ENCODE measurements at regions not wholly inside any gene's neighbourhood (a gene's known extent, or its start where the extent isn't known, plus 50 kb on each side); places are given as distances from the start of the nearest gene placed in this dataset.

DNA sequence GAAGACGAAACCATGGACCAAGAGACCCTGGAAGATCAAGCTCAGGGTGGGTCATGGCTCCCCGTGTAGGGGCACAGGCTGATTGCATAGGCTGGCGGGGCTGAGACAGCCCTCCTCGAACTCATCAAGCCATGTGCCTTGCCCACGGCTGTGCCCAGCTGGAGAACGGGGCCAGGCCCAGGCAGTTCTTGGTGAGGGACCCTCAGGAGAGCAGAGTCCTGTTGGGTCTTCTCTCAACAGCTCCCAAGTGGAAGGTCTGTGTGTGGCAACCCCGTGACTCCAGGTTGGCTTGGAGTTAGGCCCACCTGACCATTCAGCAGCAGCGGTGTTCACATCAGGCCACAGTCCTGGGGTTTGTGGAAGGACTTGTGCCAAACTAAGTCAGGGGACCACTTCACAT is 276.5 kb downstream of the QKI start:
- TF ChIP-seq, protein P1, sequence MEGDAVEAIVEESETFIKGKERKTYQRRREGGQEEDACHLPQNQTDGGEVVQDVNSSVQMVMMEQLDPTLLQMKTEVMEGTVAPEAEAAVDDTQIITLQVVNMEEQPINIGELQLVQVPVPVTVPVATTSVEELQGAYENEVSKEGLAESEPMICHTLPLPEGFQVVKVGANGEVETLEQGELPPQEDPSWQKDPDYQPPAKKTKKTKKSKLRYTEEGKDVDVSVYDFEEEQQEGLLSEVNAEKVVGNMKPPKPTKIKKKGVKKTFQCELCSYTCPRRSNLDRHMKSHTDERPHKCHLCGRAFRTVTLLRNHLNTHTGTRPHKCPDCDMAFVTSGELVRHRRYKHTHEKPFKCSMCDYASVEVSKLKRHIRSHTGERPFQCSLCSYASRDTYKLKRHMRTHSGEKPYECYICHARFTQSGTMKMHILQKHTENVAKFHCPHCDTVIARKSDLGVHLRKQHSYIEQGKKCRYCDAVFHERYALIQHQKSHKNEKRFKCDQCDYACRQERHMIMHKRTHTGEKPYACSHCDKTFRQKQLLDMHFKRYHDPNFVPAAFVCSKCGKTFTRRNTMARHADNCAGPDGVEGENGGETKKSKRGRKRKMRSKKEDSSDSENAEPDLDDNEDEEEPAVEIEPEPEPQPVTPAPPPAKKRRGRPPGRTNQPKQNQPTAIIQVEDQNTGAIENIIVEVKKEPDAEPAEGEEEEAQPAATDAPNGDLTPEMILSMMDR (conservative IDR thresholded peaks at IDR 0.05), result no peak
- no peaks in the 10 kb centered on the region for H3K36me3 Mint-ChIP-seq (ENCODE audit: insufficient read depth in 1 of 3, low read depth in 3 of 3)
- Histone ChIP-seq H4K8ac (replicated peaks; ENCODE audit: insufficient read length, low read depth, low read length) (no peak overlapping the region), H3K4ac (ENCODE audit: low read depth, low read length) (no peak overlapping the region), H3K79me2 (ENCODE audit: insufficient read depth, low read length) (no peaks in the 10 kb centered on the region), H3K9ac (ENCODE audit: extremely low read depth, insufficient read length, low read length) (no peak overlapping the region), H2AK5ac (ENCODE audit: insufficient read length, low read length) (no peak overlapping the region), H3K4me2 (ENCODE audit: insufficient read depth, insufficient read length, low read length) (no peak overlapping the region), H4K20me1 (ENCODE audit: control insufficient read depth, insufficient read depth, insufficient read length) (no peaks in the 10 kb centered on the region), H2BK15ac (ENCODE audit: low read depth, low read length) (no peak overlapping the region), H3K9me3 (ENCODE audit: control insufficient read depth, low read depth, low read length) (no peaks in the 10 kb centered on the region), H3K18ac (ENCODE audit: insufficient read length, low read depth, low read length) (no peak overlapping the region), H4K5ac (ENCODE audit: insufficient read length, low read depth, low read length) (no peak overlapping the region), H3K27ac (ENCODE audit: insufficient read length, low read depth, low read length) (no peak overlapping the region), H3K23me2 (ENCODE audit: insufficient read length, low read depth, low read length, poor library complexity, severe bottlenecking) (no peaks in the 10 kb centered on the region), H3T11ph (ENCODE audit: low read length) (no peak overlapping the region), H3K79me1 (ENCODE audit: insufficient read depth, low read depth, low read length, poor library complexity, severe bottlenecking) (no peaks in the 10 kb centered on the region), H3K27me3 (ENCODE audit: insufficient read depth, low read length) (no peaks in the 10 kb centered on the region), H3K4me1 (ENCODE audit: insufficient read depth, low read length) (no peaks in the 10 kb centered on the region), H2BK120ac (ENCODE audit: low read depth, low read length, poor library complexity, severe bottlenecking) (no peak overlapping the region), H3K14ac (ENCODE audit: insufficient read depth, low read length) (0 out of 2 replicates have a peak overlapping the region, but pooled peaks have one; percentile 33), H2BK12ac (ENCODE audit: insufficient read length, low read depth, low read length) (no peak overlapping the region), H2AFZ (ENCODE audit: low read length) (no peak overlapping the region), H3K23ac (ENCODE audit: insufficient read length, low read depth, low read length) (no peak overlapping the region), H3K56ac (ENCODE audit: insufficient read length, low read depth, low read length) (no peak overlapping the region), H4K91ac (ENCODE audit: insufficient read length, low read depth, low read length) (no peak overlapping the region), H2BK5ac (ENCODE audit: insufficient read length, low read length) (no peak overlapping the region), H2BK20ac (ENCODE audit: low read depth, low read length, poor library complexity, severe bottlenecking) (no peak overlapping the region)
- no peak overlapping the region for H3K4me3 Mint-ChIP-seq
- no peak overlapping the region for H3K27ac Mint-ChIP-seq
- DNase-seq, result no peak
- H3K9me3 Mint-ChIP-seq, result no peaks in the 10 kb centered on the region
- H3K4me1 Mint-ChIP-seq, result no peaks in the 10 kb centered on the region
- WGBS (ENCODE audit: extremely low coverage, insufficient read length, low lambda C conversion rate), result no CpG with 5 or more reads among the region's 8 CpGs
- H3K27me3 Mint-ChIP-seq (ENCODE audit: low read depth), result no peaks in the 10 kb centered on the region; the same call in 1 of the 2 replicates

All from H9 (cell line).